GM12891 (cell line): ENCODE measurements at regions not wholly inside any gene's neighbourhood (a gene's known extent, or its start where the extent isn't known, plus 50 kb on each side); places are given as distances from the start of the nearest gene placed in this dataset.

Experiments
- DNase-seq: peaks from one replicate; pipeline ENCODE4 v3.0.0; 2011; ENCODE audit warnings: low spot score; ENCODE audit not compliant: insufficient read length
- FAIRE-seq: peaks from 2 replicates; lab custom pipeline; 2011; peaks lifted over from hg19 to GRCh38; lab: Jason Lieb, UNC
- PAX5 ChIP-seq: IDR thresholded peaks from 2 replicates; pipeline ENCODE4 v1.6.1; 2011; ENCODE audit warnings: low read length, moderate library complexity, mild to moderate bottlenecking; ENCODE audit not compliant: insufficient read depth, severe bottlenecking
- POLR2A ChIP-seq: IDR thresholded peaks from 2 replicates; pipeline ENCODE4 v1.6.1; 2011; ENCODE audit warnings: low read depth, low read length, control low read depth
- POLR2AphosphoS5 ChIP-seq: IDR thresholded peaks from 2 replicates; pipeline ENCODE4 v1.6.1; 2011; ENCODE audit warnings: low read depth, low read length, control low read depth
- POU2F2 ChIP-seq: IDR thresholded peaks from 2 replicates; pipeline ENCODE4 v1.6.1; 2011; ENCODE audit warnings: low read depth, mild to moderate bottlenecking, control low read depth, low read length, moderate library complexity
- SPI1 ChIP-seq: IDR thresholded peaks from 2 replicates; pipeline ENCODE4 v1.6.1; 2011; ENCODE audit warnings: low read depth, low read length, control low read depth
- TAF1 ChIP-seq: IDR thresholded peaks from 2 replicates; pipeline ENCODE4 v1.6.1; 2011; ENCODE audit warnings: low read depth, low read length, control low read depth

DNA sequence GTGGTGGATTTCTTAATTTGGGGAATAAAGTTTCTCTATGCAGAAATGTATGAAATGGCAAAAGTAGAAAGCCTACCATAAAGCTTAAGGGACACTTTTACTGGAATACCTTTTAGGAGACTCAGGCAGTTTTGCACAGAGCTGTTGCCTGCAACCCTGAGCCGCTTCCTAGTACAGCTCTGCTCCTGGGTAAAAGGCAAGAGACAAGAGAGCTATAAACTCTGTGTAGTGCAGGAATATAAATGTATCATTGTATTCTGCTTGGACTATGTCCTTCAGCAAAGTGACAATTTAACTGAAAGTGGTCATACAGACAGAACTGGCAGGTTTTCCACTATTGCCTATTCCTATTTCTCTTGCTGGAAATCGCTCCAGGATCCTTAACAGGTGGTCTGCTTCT is 65.3 kb upstream of the MYOCD start:
- FAIRE-seq = no peak
- no peak for TF ChIP-seq POU2F2
- TF ChIP-seq SPI1 = no peak
- TF ChIP-seq TAF1 = no peak
- no peak for TF ChIP-seq PAX5
- TF ChIP-seq POLR2A = no peak
- no peak for TF ChIP-seq POLR2AphosphoS5
- no peak for DNase-seq

DNA sequence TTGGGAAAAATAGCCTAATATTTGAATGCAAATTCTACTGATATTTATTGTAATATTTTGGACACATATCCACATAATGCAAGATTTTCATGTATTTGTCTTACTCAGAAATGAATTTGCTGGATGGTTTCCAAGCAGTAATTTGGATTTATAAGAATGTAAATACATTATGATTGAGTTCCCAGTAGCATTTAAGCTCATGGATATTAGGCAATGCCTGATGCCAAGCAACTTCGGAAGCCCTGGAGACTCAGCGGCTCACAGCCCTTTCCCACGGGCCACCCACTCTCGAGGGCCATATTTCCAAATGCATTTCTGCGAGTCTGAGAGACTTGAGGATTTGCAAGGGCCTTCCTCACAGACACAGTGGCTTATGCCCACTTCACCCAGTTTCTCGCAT is 62.1 kb upstream of the MYOCD start:
- DNase-seq = no peak
- FAIRE-seq = no peak
- TF ChIP-seq SPI1 (no peak), POLR2AphosphoS5 (no peak), TAF1 (no peak), POLR2A (no peak), PAX5 (no peak), POU2F2 (no peak)

DNA sequence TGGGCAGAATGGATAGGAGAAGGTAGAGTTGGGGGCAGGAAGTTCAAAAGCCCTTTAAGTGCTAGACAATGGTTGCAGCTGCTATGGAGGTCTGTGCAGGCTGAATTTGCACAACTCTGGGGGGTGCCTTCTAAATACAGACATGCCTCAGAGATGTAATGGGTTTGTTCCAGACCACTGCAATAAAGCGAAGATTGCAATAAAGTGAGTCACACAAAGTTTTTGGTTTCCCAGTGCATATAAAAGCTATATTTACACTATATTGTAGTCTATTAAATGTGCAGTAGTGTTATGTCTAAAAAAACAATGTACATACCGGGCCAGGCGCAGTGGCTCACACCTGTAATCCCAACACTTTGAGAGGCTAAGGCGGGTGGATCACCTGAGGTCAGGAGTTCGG is 60.5 kb upstream of the MYOCD start:
- no peak for FAIRE-seq
- no peak for TF ChIP-seq TAF1
- TF ChIP-seq POLR2AphosphoS5 = no peak
- TF ChIP-seq SPI1 = no peak
- no peak for TF ChIP-seq POLR2A
- no peak for TF ChIP-seq PAX5
- TF ChIP-seq POU2F2 = no peak
- DNase-seq = no peak

DNA sequence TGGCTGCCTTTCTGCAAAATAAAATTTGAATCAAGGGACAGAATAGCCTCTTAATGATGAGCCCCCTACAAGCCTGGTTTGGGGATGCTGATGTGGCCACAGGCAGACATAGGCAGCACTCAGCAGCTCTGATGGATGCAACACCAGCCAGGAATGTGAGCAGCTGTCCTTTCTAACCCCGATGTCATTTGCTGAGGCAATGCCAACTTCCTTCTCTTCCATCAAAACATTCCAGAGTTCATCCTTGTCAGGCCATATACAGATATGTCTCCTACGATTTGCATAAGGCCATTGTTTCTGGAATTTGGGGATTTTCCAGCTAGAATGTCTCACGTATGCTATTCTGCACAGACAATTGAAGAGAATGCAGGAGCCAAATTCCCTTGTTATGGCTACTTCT is 52.1 kb upstream of the MYOCD start:
- DNase-seq (no peak), FAIRE-seq (no peak)
- TF ChIP-seq SPI1 (no peak), POLR2AphosphoS5 (no peak)
